ENCODE measurements at regions not wholly inside any gene's neighbourhood (a gene's known extent, or its start where the extent isn't known, plus 50 kb on each side); places are given as distances from the start of the nearest gene placed in this dataset.

DNA sequence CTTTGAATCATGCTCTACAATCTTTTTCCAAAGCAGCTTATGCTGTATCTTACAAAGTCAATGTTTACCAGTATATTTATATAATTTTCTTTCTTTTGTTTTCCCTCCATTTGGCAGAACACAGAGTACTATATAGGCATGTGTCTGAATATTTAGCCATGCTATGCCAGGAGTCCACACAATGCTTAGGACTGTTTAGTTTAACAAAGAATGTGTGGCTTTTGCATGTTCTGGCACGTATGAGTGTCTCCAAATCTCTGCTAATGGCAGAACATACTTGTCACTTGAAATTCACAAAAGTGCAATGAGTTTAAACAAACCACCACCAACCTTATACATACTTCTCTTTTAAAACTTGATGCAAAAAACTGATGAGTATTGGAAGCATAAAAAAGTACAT, 268.0 kb downstream of the NR4A2 start:
- TF ChIP-seq POLR2A (IDR thresholded peaks at IDR 0.05) (no peak), POLR2AphosphoS5 (IDR thresholded peaks at IDR 0.05) (no peak)

All from gastroesophageal sphincter (tissue), 2 donors.